Endothelial cell of umbilical vein (primary cell): ENCODE measurements at regions not wholly inside any gene's neighbourhood (a gene's known extent, or its start where the extent isn't known, plus 50 kb on each side); places are given as distances from the start of the nearest gene placed in this dataset.

Experiments used
- BruUV-seq: library from RNA; stranded (reverse); fragments of 400-500 nt; replicated peaks from 2 replicates; lab custom pipeline; 2021; lab: Mats Ljungman, UMichigan
- CTCF ChIA-PET: fragments of 300-600, 350-600 bp; sonication (Branson Sonifier 250); formaldehyde crosslinking; loops from one replicate; lab custom pipeline; 2021; ENCODE audit warnings: antibody characterized with exemption, inconsistent platforms; lab: Charles Lee
- POLR2A ChIA-PET: fragments of 300-600, 350-600 bp; sonication (Branson Sonifier 250); formaldehyde crosslinking; loops from one replicate; lab custom pipeline; 2021; ENCODE audit warnings: antibody characterized with exemption, inconsistent platforms; lab: Charles Lee
- DNase-seq: peaks from one replicate; pipeline ENCODE4 v3.0.0-alpha.2; 2011; ENCODE audit warnings: low read depth, low spot score
- FAIRE-seq: peaks from 2 replicates; lab custom pipeline; 2011; peaks lifted over from hg19 to GRCh38; lab: Jason Lieb, UNC
- H2AFZ ChIP-seq: 2 replicates; pipeline ENCODE4 v1.6.0; 2012; ENCODE audit warnings: low read depth, low read length, control low read depth, inconsistent platforms
- H3K27ac ChIP-seq: 2 replicates; pipeline ENCODE4 v1.5.1; 2011; ENCODE audit warnings: low read depth, mild to moderate bottlenecking, control low read depth, low read length, moderate library complexity; ENCODE audit not compliant: insufficient read depth
- H3K27me3 ChIP-seq, 2 experiments: 2 replicates each; pipeline versions ENCODE4 v1.6.0 to v1.6.1; 2011; ENCODE audit warnings: low read length in 2 of 2, mixed read lengths in 1 of 2; ENCODE audit not compliant: control insufficient read depth in 2 of 2, insufficient read depth in 2 of 2
- H3K36me3 ChIP-seq, 2 experiments: 2 replicates in 1 of 2; 3 replicates in 1 of 2; pipeline ENCODE4 v1.5.1; 2011; ENCODE audit warnings: low read length in 2 of 2, mild to moderate bottlenecking in 1 of 2, moderate library complexity in 1 of 2; ENCODE audit not compliant: control insufficient read depth in 2 of 2, insufficient read depth in 2 of 2; ENCODE audit errors: extremely low read depth in 1 of 2
- H3K4me1 ChIP-seq: 3 replicates; pipeline ENCODE4 v1.5.1; 2011; ENCODE audit warnings: mild to moderate bottlenecking, low read length; ENCODE audit not compliant: control insufficient read depth, insufficient read depth; ENCODE audit errors: extremely low read depth
- H3K4me2 ChIP-seq: 2 replicates; pipeline ENCODE4 v1.6.1; 2011; ENCODE audit warnings: low read length, control low read depth, mixed read lengths; ENCODE audit not compliant: insufficient read depth
- H3K4me3 ChIP-seq, 3 experiments: fragments of 200-600 bp in 1 of 3; sonication (generic), shearing (Covaris generic) in 1 of 3; replicated peaks in 1 of 3; 2 replicates each; pipeline ENCODE4 v1.5.1; 2011 to 2016; ENCODE audit warnings: control low read depth in 3 of 3, low read length in 3 of 3, mild to moderate bottlenecking in 2 of 3, inconsistent platforms in 1 of 3, low read depth in 1 of 3, moderate library complexity in 1 of 3; ENCODE audit not compliant: insufficient read depth in 1 of 3
- H3K79me2 ChIP-seq: 2 replicates; pipeline ENCODE4 v1.6.0; 2012; ENCODE audit warnings: low read length, inconsistent platforms; ENCODE audit not compliant: control insufficient read depth, insufficient read depth
- H3K9ac ChIP-seq: replicated peaks from 2 replicates; pipeline ENCODE3; 2011; ENCODE audit warnings: low read length, control low read depth; ENCODE audit not compliant: insufficient read depth; ENCODE audit errors: extremely low read depth
- H3K9me1 ChIP-seq: replicated peaks from 3 replicates; pipeline ENCODE4 v1.6.0; 2011; ENCODE audit warnings: mild to moderate bottlenecking, low read length; ENCODE audit not compliant: control insufficient read depth, insufficient read depth; ENCODE audit errors: extremely low read depth
- H3K9me3 ChIP-seq: replicated peaks from 2 replicates; pipeline ENCODE4 v1.5.1; 2012; ENCODE audit warnings: low read length, inconsistent platforms; ENCODE audit not compliant: control insufficient read depth, insufficient read depth
- H4K20me1 ChIP-seq: replicated peaks from 2 replicates; pipeline ENCODE3; 2011; ENCODE audit warnings: mild to moderate bottlenecking, low read length; ENCODE audit not compliant: control insufficient read depth, insufficient read depth; ENCODE audit errors: extremely low read depth
- CTCF ChIP-seq, 2 donors: IDR thresholded peaks; 1 replicate in 1 of 2; 2 replicates in 1 of 2; pipeline ENCODE4 v1.5.1; 2011; ENCODE audit warnings: low read length in 2 of 2, mild to moderate bottlenecking in 2 of 2, moderate library complexity in 2 of 2, control low read depth in 1 of 2, inconsistent platforms in 1 of 2, low read depth in 1 of 2; ENCODE audit not compliant: insufficient read depth in 1 of 2; ENCODE audit errors: extremely low read depth in 1 of 2
- EZH2 ChIP-seq: IDR thresholded peaks from 2 replicates; pipeline ENCODE4 v1.6.1; 2012; ENCODE audit warnings: borderline replicate concordance, low read depth, mild to moderate bottlenecking, moderate library complexity, low read length, inconsistent platforms; ENCODE audit not compliant: severe bottlenecking
- FOS ChIP-seq: IDR thresholded peaks from 2 replicates; pipeline ENCODE4 v1.6.1; 2011; ENCODE audit warnings: mild to moderate bottlenecking, low read length, moderate library complexity, borderline replicate concordance; ENCODE audit not compliant: insufficient read depth
- GATA2 ChIP-seq: IDR thresholded peaks from 2 replicates; pipeline ENCODE4 v1.7.0; 2011; ENCODE audit warnings: low read depth, mild to moderate bottlenecking, moderate library complexity, mixed read lengths, low read length; ENCODE audit not compliant: insufficient read length, insufficient read depth
- JUN ChIP-seq: IDR thresholded peaks from 2 replicates; pipeline ENCODE4 v1.6.1; 2011; ENCODE audit warnings: borderline replicate concordance, low read depth; ENCODE audit not compliant: insufficient read length, insufficient read depth
- MYC ChIP-seq: IDR thresholded peaks from one replicate; pipeline ENCODE4 v1.6.1; 2011; ENCODE audit warnings: mild to moderate bottlenecking, low read depth, low read length
- POLR2A ChIP-seq: IDR thresholded peaks from 2 replicates; pipeline ENCODE4 v1.6.1; 2012; ENCODE audit warnings: low read depth, mild to moderate bottlenecking, control low read depth, low read length
- POLR2AphosphoS5 ChIP-seq: IDR thresholded peaks from 2 replicates; pipeline ENCODE4 v1.6.1; 2012; ENCODE audit warnings: low read depth, mild to moderate bottlenecking, control low read depth, low read length, moderate library complexity; ENCODE audit not compliant: insufficient read depth
- dilution Hi-C: fragments of 300-500 bp; cut with MboI; formaldehyde crosslinking; loops from one replicate; pipeline ENCODE4 v1.15.0; 2019; ENCODE audit warnings: low sequenced_read_pairs; ENCODE audit not compliant: extremely low pct_ligation_motif_present
- intact Hi-C: fragments of 100-400 bp; cut with micrococcal nuclease; formaldehyde crosslinking; loops from one replicate; pipeline ENCODE4 v1.10.0; 2022
- TF ChIP-seq, protein P1 (sequence below): IDR thresholded peaks from 2 replicates; pipeline ENCODE4 v1.6.1; 2011; ENCODE audit not compliant: insufficient read depth, insufficient read length

DNA sequence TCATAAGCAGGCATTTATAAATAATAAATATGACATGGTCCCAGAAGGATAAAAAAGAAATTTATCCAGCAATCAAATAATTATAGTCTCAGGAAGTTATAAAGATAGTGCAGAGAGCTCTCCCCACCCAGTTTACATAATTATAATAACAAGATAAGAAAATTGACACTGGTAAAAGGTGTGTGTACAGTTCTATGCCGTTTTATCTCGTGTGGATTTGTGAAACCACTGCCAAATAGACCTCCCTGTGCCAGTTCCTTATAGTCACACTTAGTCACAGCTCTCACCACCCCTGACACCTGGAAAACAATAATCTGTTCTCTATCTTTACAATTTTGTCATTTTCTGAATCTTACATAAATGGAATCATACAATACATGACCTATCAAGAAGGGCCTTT, 320.1 kb downstream of the KBTBD8 start:
- no peak for FAIRE-seq
- no peaks in the 10 kb centered on the region for H3K79me2 ChIP-seq
- BruUV-seq = no TSS peak
- H3K4me3 ChIP-seq = no peak overlapping the region
- H3K9me3 ChIP-seq = no peaks in the 10 kb centered on the region
- no peak overlapping the region for H2AFZ ChIP-seq
- no peak for DNase-seq
- H3K27me3 ChIP-seq = no peaks in the 10 kb centered on the region
- ChIA-PET POLR2A (no interaction called here), CTCF (no interaction called here)
- H3K27ac ChIP-seq = no peak overlapping the region
- TF ChIP-seq JUN (no peak), GATA2 (no peak), MYC (no peak), POLR2AphosphoS5 (no peak), POLR2A (no peak), EZH2 (no peak), FOS (no peak), CTCF (IDR thresholded peaks at IDR 0.05; ENCODE audit: extremely low read depth in 1 of 2, insufficient read depth in 1 of 2, low read depth in 1 of 2, low read length in 2 of 2) (no peak)
- TF ChIP-seq, protein P1, sequence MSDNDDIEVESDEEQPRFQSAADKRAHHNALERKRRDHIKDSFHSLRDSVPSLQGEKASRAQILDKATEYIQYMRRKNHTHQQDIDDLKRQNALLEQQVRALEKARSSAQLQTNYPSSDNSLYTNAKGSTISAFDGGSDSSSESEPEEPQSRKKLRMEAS = no peak
- H3K9ac ChIP-seq = no peak overlapping the region
- intact Hi-C loops = no loop called here
- no peak overlapping the region for H3K4me2 ChIP-seq
- H3K4me1 ChIP-seq = no peaks in the 10 kb centered on the region
- H3K36me3 ChIP-seq = no peaks in the 10 kb centered on the region
- dilution Hi-C loops = no loop called here
- no peaks in the 10 kb centered on the region for H4K20me1 ChIP-seq
- H3K9me1 ChIP-seq = no peaks in the 10 kb centered on the region
